ENCODE measurements at regions not wholly inside any gene's neighbourhood (a gene's known extent, or its start where the extent isn't known, plus 50 kb on each side); places are given as distances from the start of the nearest gene placed in this dataset.
A peak's percentile ranks its signal among the peaks of the same experiment; 100 is the strongest.

GRCh38 chr5:39558541-39558940, 133.8 kb upstream of the DAB2 start:
- H3F3A ChIP-seq (ENCODE audit: low read depth): no peaks in the 10 kb centered on the region
- no peaks in the 10 kb centered on the region; the same call in 1 of the 2 replicates for H3K9me2 ChIP-seq (replicated peaks; ENCODE audit: low read depth, low read length)
- H3K9ac ChIP-seq (ENCODE audit: low read depth, low read length, poor library complexity, severe bottlenecking): no peak overlapping the region
- no peak for TF ChIP-seq EZH2phosphoT487 (IDR thresholded peaks at IDR 0.05; ENCODE audit: borderline replicate concordance)
- no peak for TF ChIP-seq CTCF (conservative IDR thresholded peaks at IDR 0.05; ENCODE audit: low read length)
- H3K4me1 ChIP-seq (ENCODE audit: insufficient read depth, low read length, poor library complexity, severe bottlenecking): no peaks in the 10 kb centered on the region
- H3K36me3 ChIP-seq (ENCODE audit: insufficient read depth, low read length): no peaks in the 10 kb centered on the region
- no peaks in the 10 kb centered on the region for H3K9me3 ChIP-seq (ENCODE audit: insufficient read depth, low read depth, low read length)
- H4K20me1 ChIP-seq (ENCODE audit: insufficient read depth, low read length, poor library complexity, severe bottlenecking): no peaks in the 10 kb centered on the region
- no peaks in the 10 kb centered on the region for H3K79me2 ChIP-seq (ENCODE audit: insufficient read depth, low read length)
- H2AFZ ChIP-seq (ENCODE audit: low read length): no peak overlapping the region
- H3K4me2 ChIP-seq (ENCODE audit: low read depth, low read length, poor library complexity, severe bottlenecking): no peak overlapping the region
- H3K27me3 ChIP-seq (ENCODE audit: insufficient read depth, low read length, poor library complexity, severe bottlenecking): no peaks in the 10 kb centered on the region
- H3K4me3 ChIP-seq (ENCODE audit: low read length, poor library complexity, severe bottlenecking): no peak overlapping the region

DNA sequence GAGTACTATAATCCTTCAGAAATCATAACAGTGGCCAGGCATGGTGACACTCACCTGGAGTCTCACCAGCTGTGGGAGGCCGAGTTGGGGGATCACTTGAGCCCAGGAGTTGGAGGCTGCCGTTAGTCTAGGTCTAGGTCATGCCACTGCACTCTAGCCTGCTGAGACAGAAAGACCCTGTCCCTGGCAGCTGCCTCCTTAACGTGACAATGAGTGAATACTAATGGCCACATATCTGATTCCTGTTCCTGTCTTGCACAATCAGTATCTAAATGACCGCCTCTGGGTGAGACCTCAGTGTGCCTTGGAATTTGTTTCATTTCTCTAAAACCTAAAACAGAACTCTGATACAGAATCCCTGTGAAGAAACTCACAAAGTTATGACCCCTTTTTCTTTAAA, 131.0 kb upstream of the DAB2 start:
- no peak for TF ChIP-seq CTCF (conservative IDR thresholded peaks at IDR 0.05; ENCODE audit: low read length)
- no peak for TF ChIP-seq EZH2phosphoT487 (IDR thresholded peaks at IDR 0.05; ENCODE audit: borderline replicate concordance)
- Histone ChIP-seq H3K4me2 (ENCODE audit: low read depth, low read length, poor library complexity, severe bottlenecking) (no peak overlapping the region), H3K36me3 (ENCODE audit: insufficient read depth, low read length) (no peaks in the 10 kb centered on the region), H3K9me3 (ENCODE audit: insufficient read depth, low read depth, low read length) (no peaks in the 10 kb centered on the region), H3K9ac (ENCODE audit: low read depth, low read length, poor library complexity, severe bottlenecking) (no peak overlapping the region), H3K4me3 (ENCODE audit: low read length, poor library complexity, severe bottlenecking) (no peak overlapping the region), H2AFZ (ENCODE audit: low read length) (no peak overlapping the region), H4K20me1 (ENCODE audit: insufficient read depth, low read length, poor library complexity, severe bottlenecking) (no peaks in the 10 kb centered on the region), H3K79me2 (ENCODE audit: insufficient read depth, low read length) (no peaks in the 10 kb centered on the region), H3K4me1 (ENCODE audit: insufficient read depth, low read length, poor library complexity, severe bottlenecking) (no peaks in the 10 kb centered on the region), H3K9me2 (replicated peaks; ENCODE audit: low read depth, low read length) (no peaks in the 10 kb centered on the region; the same call in 1 of the 2 replicates), H3K27me3 (ENCODE audit: insufficient read depth, low read length, poor library complexity, severe bottlenecking) (no peaks in the 10 kb centered on the region), H3F3A (ENCODE audit: low read depth) (no peaks in the 10 kb centered on the region)

- H3K9me2 ChIP-seq (replicated peaks; ENCODE audit: low read depth, low read length): no peaks in the 10 kb centered on the region
- no peaks in the 10 kb centered on the region for H3K79me2 ChIP-seq (ENCODE audit: insufficient read depth, low read length)
- H4K20me1 ChIP-seq (ENCODE audit: insufficient read depth, low read length, poor library complexity, severe bottlenecking): no peaks in the 10 kb centered on the region
- TF ChIP-seq CTCF (conservative IDR thresholded peaks at IDR 0.05; ENCODE audit: low read length) (peak; percentile 87), EZH2phosphoT487 (IDR thresholded peaks at IDR 0.05; ENCODE audit: borderline replicate concordance) (no peak)
- no peaks in the 10 kb centered on the region for H3K27me3 ChIP-seq (ENCODE audit: insufficient read depth, low read length, poor library complexity, severe bottlenecking)
- no peaks in the 10 kb centered on the region for H3K9me3 ChIP-seq (ENCODE audit: insufficient read depth, low read depth, low read length)
- H3K4me2 ChIP-seq (ENCODE audit: low read depth, low read length, poor library complexity, severe bottlenecking): peak overlapping the region; percentile 54
- H2AFZ ChIP-seq (ENCODE audit: low read length): peak overlapping the region; percentile 83
- H3K4me1 ChIP-seq (ENCODE audit: insufficient read depth, low read length, poor library complexity, severe bottlenecking): no peaks in the 10 kb centered on the region
- no peaks in the 10 kb centered on the region for H3K36me3 ChIP-seq (ENCODE audit: insufficient read depth, low read length)
- peak overlapping the region; percentile 33 for H3K4me3 ChIP-seq (ENCODE audit: low read length, poor library complexity, severe bottlenecking)
- no peaks in the 10 kb centered on the region for H3F3A ChIP-seq (ENCODE audit: low read depth)
- peak overlapping the region; percentile 29 for H3K9ac ChIP-seq (ENCODE audit: low read depth, low read length, poor library complexity, severe bottlenecking)
Observed at GRCh38 chr5:39547553-39548154, 122.9 kb upstream of the DAB2 start.

Measured in Loucy (cell line).